Right lobe of liver (tissue), 4 donors: ENCODE measurements at regions not wholly inside any gene's neighbourhood (a gene's known extent, or its start where the extent isn't known, plus 50 kb on each side); places are given as distances from the start of the nearest gene placed in this dataset.

Experiments used
- CTCF ChIP-seq, 4 donors: fragments of 200-600 bp in 3 of 4; fragments of 450-650 bp in 1 of 4; IDR thresholded peaks; one replicate each; pipeline versions ENCODE4 v1.5.1 to v1.8.0; 2016 to 2022; ENCODE audit warnings: antibody characterized with exemption in 4 of 4, mild to moderate bottlenecking in 2 of 4
- POLR2A ChIP-seq: fragments of 450-650 bp; IDR thresholded peaks from one replicate; pipeline ENCODE4 v1.6.1; 2017; ENCODE audit warnings: antibody characterized with exemption, mild to moderate bottlenecking
- donor health status: DM: no; HTN: no; CAD: no.
- donor health status: DM: no; HTN: no; CAD: no.
- donor health status: DM: no; HTN: yes; CAD: no.

- TF ChIP-seq POLR2A, result no peak
- TF ChIP-seq CTCF (IDR thresholded peaks at IDR 0.05), result no peak
Observed at GRCh38 chr12:89129167-89129870, 223.0 kb downstream of the DUSP6 start.
